ENCODE measurements at regions not wholly inside any gene's neighbourhood (a gene's known extent, or its start where the extent isn't known, plus 50 kb on each side); places are given as distances from the start of the nearest gene placed in this dataset.

DNA sequence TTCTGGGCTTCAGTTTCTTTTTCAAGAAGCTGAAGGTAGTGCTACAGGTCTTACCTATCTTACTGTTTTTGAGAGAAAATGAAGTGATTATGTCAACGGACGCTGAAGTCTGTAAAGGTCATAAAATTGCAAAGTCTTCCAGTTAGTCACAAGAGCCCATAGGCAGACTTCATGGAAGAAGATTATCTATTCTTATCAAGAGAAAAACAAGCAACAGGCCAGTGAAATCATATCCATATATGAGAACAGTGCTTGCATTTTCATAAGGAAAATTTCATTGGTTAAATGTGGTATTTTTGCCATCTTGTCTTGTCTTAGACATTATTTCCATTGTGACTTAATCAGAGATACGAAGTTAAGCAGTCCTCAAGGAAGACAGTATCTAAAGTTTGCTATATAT, 412.7 kb upstream of the SEL1L start:
- ATAC-seq (replicated peaks in 1 of 4) (no peak), DNase-seq (no peak)
- H3K27me3 Mint-ChIP-seq, result no peaks in the 10 kb centered on the region
- Histone ChIP-seq H3K4me3 (ENCODE audit: control insufficient read depth in 1 of 2, extremely low read depth in 1 of 2, low read length in 1 of 2) (no peak overlapping the region), H3K27me3 (replicated peaks in 1 of 2; ENCODE audit: control insufficient read depth in 2 of 2, extremely low read depth in 1 of 2, insufficient read depth in 2 of 2, low read length in 1 of 2) (no peaks in the 10 kb centered on the region), H3K27ac (ENCODE audit: low read length) (no peak overlapping the region), H3K36me3 (ENCODE audit: control insufficient read depth in 2 of 2, extremely low read depth in 1 of 2, insufficient read depth in 1 of 2, low read length in 1 of 2) (no peaks in the 10 kb centered on the region), H3K4me1 (ENCODE audit: control insufficient read depth in 1 of 2, extremely low read depth in 1 of 2, insufficient read depth in 2 of 2, low read length in 2 of 2) (no peaks in the 10 kb centered on the region), H3K9me3 (no peaks in the 10 kb centered on the region)
- H3K9me3 Mint-ChIP-seq, result peaks cover 0 to 11% (median 5%) of the 10 kb centered on the region in 3 donors
- H3K36me3 Mint-ChIP-seq, result no peaks in the 10 kb centered on the region
- H3K4me3 Mint-ChIP-seq, result no peak overlapping the region
- H3K27ac Mint-ChIP-seq, result no peak overlapping the region
- no CpG with 5 or more reads among the region's 3 CpGs for WGBS (ENCODE audit: insufficient coverage)
- POLR2A ChIA-PET, result no interaction called here
- CTCF ChIA-PET, result interaction anchor here in 1 of 2 donors (0.6 kb wide), 1 partner anchor 25 kb away, joined by 3 read pairs; no protein-coding TSS in a partner anchor
- no peaks in the 10 kb centered on the region for H3K4me1 Mint-ChIP-seq

DNA sequence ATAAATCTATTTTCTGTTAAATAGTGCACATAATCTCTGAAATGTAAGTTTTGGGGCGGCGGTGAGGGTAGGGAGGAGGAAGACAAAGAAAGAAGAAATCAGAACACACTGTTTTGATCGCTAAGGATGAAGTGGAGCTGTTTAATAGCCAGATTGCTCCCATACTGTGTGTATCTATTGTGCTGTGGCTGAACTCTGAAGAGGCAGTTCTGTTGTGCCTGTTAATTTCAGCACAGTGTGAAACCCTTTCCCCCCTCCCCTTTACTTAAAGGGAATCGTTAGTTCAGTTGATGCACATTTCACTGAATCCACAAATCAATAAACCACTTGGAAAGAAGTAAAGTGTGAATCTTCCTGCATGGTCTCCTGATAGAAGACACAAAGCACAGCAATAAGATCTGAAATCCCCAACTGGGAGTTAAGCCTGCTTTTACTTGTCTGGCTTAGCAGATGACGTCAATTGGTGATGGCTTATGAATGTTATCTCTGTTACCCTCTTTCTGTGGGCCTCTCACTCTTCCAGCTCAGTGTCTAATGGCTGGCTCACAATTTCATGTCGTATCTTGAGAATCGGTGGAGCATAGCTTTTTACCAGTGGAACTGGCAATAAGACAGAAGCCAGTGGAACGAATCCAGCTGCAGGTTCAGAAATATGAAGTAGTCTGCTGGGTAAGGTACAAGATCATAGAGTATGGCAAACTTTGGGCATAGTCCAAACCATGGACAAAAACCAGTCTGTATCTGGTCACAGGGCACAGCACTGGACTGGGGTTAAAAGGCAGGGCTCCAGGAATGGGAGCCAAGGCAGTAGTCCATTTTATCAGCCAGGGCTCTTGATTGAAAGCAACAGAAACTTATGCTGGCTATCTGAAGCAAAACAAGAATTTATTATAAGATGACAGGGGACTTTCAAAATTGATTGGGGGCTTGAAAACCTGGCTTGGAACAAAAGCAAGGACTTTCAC, 413.5 kb upstream of the SEL1L start:
- ATAC-seq (replicated peaks in 1 of 4) (no peak), DNase-seq (no peak)
- Mint-ChIP-seq H3K36me3 (no peaks in the 10 kb centered on the region), H3K27ac (no peak overlapping the region), H3K9me3 (peaks cover 0 to 10% (median 5%) of the 10 kb centered on the region in 3 donors), H3K27me3 (no peaks in the 10 kb centered on the region), H3K4me3 (no peak overlapping the region), H3K4me1 (no peaks in the 10 kb centered on the region)
- H3K9me3 ChIP-seq, result no peaks in the 10 kb centered on the region
- H3K27ac ChIP-seq (ENCODE audit: low read length), result no peak overlapping the region
- ChIA-PET POLR2A (no interaction called here), CTCF (interaction anchor here in 1 of 2 donors (0.6 kb wide), 1 partner anchor 25 kb away, joined by 3 read pairs; no protein-coding TSS in a partner anchor)
- H3K4me3 ChIP-seq (ENCODE audit: control insufficient read depth in 1 of 2, extremely low read depth in 1 of 2, low read length in 1 of 2), result no peak overlapping the region
- 83% methylated on average over 7 of the region's 8 CpGs for WGBS (ENCODE audit: insufficient coverage)
- H3K4me1 ChIP-seq (ENCODE audit: control insufficient read depth in 1 of 2, extremely low read depth in 1 of 2, insufficient read depth in 2 of 2, low read length in 2 of 2), result no peaks in the 10 kb centered on the region
- no peaks in the 10 kb centered on the region for H3K36me3 ChIP-seq (ENCODE audit: control insufficient read depth in 2 of 2, extremely low read depth in 1 of 2, insufficient read depth in 1 of 2, low read length in 1 of 2)
- no peaks in the 10 kb centered on the region for H3K27me3 ChIP-seq (replicated peaks in 1 of 2; ENCODE audit: control insufficient read depth in 2 of 2, extremely low read depth in 1 of 2, insufficient read depth in 2 of 2, low read length in 1 of 2)

DNA sequence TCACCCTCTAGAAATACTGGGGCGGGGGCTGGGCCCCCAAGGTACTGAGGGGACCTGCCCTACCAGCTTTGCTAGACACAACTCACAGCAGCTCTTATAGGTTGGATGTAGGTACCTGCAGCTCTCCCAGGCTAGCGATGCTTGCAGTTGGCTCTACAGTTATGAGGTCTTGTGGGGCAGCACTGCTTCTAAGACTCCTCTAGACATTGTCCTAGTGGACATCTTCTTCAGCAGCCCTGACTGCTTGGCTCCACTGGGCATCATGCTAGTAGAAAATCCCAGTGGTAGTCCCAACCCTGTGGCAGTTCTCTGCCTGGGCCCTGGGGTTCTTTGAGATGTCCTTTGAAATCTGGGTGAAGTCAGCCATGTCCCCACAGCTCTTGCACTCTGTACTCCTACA, 419.3 kb upstream of the SEL1L start:
- DNase-seq, result no peak
- 100% methylated on average over 1 of the region's 2 CpGs for WGBS (ENCODE audit: insufficient coverage)
- ChIA-PET POLR2A (no interaction called here), CTCF (no interaction called here)
- Mint-ChIP-seq H3K27ac (no peak overlapping the region), H3K4me1 (no peaks in the 10 kb centered on the region), H3K4me3 (no peak overlapping the region), H3K36me3 (no peaks in the 10 kb centered on the region), H3K9me3 (peaks cover 0 to 11% (median 8%) of the 10 kb centered on the region in 3 donors), H3K27me3 (no peaks in the 10 kb centered on the region)
- H3K4me1 ChIP-seq (ENCODE audit: control insufficient read depth in 1 of 2, extremely low read depth in 1 of 2, insufficient read depth in 2 of 2, low read length in 2 of 2), result no peaks in the 10 kb centered on the region
- no peak overlapping the region for H3K4me3 ChIP-seq (ENCODE audit: control insufficient read depth in 1 of 2, extremely low read depth in 1 of 2, low read length in 1 of 2)
- no peaks in the 10 kb centered on the region for H3K27me3 ChIP-seq (replicated peaks in 1 of 2; ENCODE audit: control insufficient read depth in 2 of 2, extremely low read depth in 1 of 2, insufficient read depth in 2 of 2, low read length in 1 of 2)
- no peak for ATAC-seq (replicated peaks in 1 of 4)
- no peaks in the 10 kb centered on the region for H3K9me3 ChIP-seq
- no peak overlapping the region for H3K27ac ChIP-seq (ENCODE audit: low read length)
- no peaks in the 10 kb centered on the region for H3K36me3 ChIP-seq (ENCODE audit: control insufficient read depth in 2 of 2, extremely low read depth in 1 of 2, insufficient read depth in 1 of 2, low read length in 1 of 2)

DNA sequence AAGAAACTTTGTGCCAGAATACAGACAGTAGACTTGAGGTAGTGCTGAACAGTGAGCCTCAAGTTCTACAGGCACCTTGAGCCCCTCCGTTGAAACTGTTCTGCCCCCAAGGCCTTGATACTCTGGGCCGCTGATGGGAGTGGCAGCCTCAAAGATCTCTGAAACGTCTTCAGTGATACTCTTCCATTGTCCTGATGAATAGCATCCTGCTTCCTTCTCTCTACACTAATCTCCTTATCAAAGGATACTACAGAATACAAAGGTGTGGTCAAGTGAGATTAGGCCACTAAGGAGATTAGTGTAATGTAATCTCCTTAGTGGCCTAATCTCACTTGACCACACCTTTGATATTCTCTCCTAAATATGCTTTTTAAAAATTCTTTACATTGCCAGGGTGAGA, 419.8 kb upstream of the SEL1L start:
- H3K27me3 Mint-ChIP-seq, result no peaks in the 10 kb centered on the region
- H3K4me3 ChIP-seq (ENCODE audit: control insufficient read depth in 1 of 2, extremely low read depth in 1 of 2, low read length in 1 of 2), result no peak overlapping the region
- H3K27ac Mint-ChIP-seq, result no peak overlapping the region
- H3K27me3 ChIP-seq (replicated peaks in 1 of 2; ENCODE audit: control insufficient read depth in 2 of 2, extremely low read depth in 1 of 2, insufficient read depth in 2 of 2, low read length in 1 of 2), result no peaks in the 10 kb centered on the region
- no peaks in the 10 kb centered on the region for H3K4me1 ChIP-seq (ENCODE audit: control insufficient read depth in 1 of 2, extremely low read depth in 1 of 2, insufficient read depth in 2 of 2, low read length in 2 of 2)
- POLR2A ChIA-PET, result no interaction called here
- H3K4me3 Mint-ChIP-seq, result no peak overlapping the region
- WGBS (ENCODE audit: insufficient coverage), result no CpG with 5 or more reads among the region's 3 CpGs
- no peak overlapping the region for H3K27ac ChIP-seq (ENCODE audit: low read length)
- no peaks in the 10 kb centered on the region for H3K4me1 Mint-ChIP-seq
- DNase-seq (no peak), ATAC-seq (replicated peaks in 1 of 4) (no peak)
- H3K9me3 ChIP-seq, result no peaks in the 10 kb centered on the region
- H3K36me3 Mint-ChIP-seq, result no peaks in the 10 kb centered on the region
- H3K36me3 ChIP-seq (ENCODE audit: control insufficient read depth in 2 of 2, extremely low read depth in 1 of 2, insufficient read depth in 1 of 2, low read length in 1 of 2), result no peaks in the 10 kb centered on the region
- CTCF ChIA-PET, result no interaction called here
- peaks cover 0 to 11% (median 8%) of the 10 kb centered on the region in 3 donors for H3K9me3 Mint-ChIP-seq

DNA sequence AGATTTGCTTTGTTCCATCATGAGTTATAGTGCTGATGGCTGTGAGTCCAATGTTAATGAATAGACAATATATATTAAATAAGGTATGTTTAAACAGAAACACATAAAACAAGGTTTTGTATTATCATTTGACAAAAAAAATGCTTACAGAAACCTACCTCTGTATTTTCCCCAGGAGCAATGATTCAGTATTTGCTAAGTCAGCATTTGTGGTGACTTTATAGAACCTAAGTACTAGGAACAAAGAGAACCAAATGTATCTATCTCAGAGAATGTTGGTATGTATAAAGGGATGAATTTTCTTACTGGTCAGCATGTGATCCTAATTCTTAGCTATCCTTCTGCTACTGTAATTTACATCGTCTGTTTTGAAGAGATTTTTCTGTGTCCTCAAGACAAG, 421.5 kb upstream of the SEL1L start:
- no CpG with 5 or more reads among the region's 1 CpG for WGBS (ENCODE audit: insufficient coverage)
- DNase-seq (no peak), ATAC-seq (replicated peaks in 1 of 4) (no peak)
- no peaks in the 10 kb centered on the region for H3K4me1 Mint-ChIP-seq
- H3K36me3 Mint-ChIP-seq, result no peaks in the 10 kb centered on the region
- no peak overlapping the region for H3K27ac ChIP-seq (ENCODE audit: low read length)
- H3K4me1 ChIP-seq (ENCODE audit: control insufficient read depth in 1 of 2, extremely low read depth in 1 of 2, insufficient read depth in 2 of 2, low read length in 2 of 2), result no peaks in the 10 kb centered on the region
- H3K36me3 ChIP-seq (ENCODE audit: control insufficient read depth in 2 of 2, extremely low read depth in 1 of 2, insufficient read depth in 1 of 2, low read length in 1 of 2), result no peaks in the 10 kb centered on the region
- no peaks in the 10 kb centered on the region for H3K27me3 Mint-ChIP-seq
- H3K4me3 Mint-ChIP-seq, result no peak overlapping the region
- CTCF ChIA-PET, result no interaction called here
- POLR2A ChIA-PET, result no interaction called here
- H3K9me3 ChIP-seq, result no peaks in the 10 kb centered on the region
- no peak overlapping the region for H3K4me3 ChIP-seq (ENCODE audit: control insufficient read depth in 1 of 2, extremely low read depth in 1 of 2, low read length in 1 of 2)
- peaks cover 0 to 15% (median 8%) of the 10 kb centered on the region in 3 donors for H3K9me3 Mint-ChIP-seq
- no peak overlapping the region for H3K27ac Mint-ChIP-seq
- no peaks in the 10 kb centered on the region for H3K27me3 ChIP-seq (replicated peaks in 1 of 2; ENCODE audit: control insufficient read depth in 2 of 2, extremely low read depth in 1 of 2, insufficient read depth in 2 of 2, low read length in 1 of 2)

DNA sequence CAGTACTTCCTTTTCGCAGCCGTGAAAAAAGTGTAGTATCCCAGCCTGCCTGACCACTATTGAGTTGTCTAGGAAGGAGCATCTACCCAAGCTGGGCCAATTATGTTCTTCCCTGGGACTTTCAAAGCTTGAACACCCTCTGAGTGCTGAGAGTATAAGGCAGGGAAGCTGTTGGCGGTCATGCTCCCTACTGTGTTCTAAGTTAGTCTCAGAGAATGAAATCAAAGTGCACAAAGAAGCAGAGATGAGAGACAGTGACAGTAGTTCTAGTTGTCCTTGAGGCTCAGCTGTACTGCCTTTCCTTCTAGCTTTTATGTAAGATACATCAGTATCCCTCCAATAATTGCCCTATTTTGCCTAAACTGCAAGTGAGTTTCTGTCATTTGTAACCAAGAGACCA, 427.1 kb upstream of the SEL1L start:
- no peak for ATAC-seq (replicated peaks in 1 of 4)
- POLR2A ChIA-PET, result interaction anchor here in 1 of 2 donors (0.6 to 0.7 kb wide), 2 partner anchors 37 to 298 kb away, joined by 3 to 5 read pairs; no protein-coding TSS in a partner anchor
- no peaks in the 10 kb centered on the region for H3K4me1 ChIP-seq (ENCODE audit: control insufficient read depth in 1 of 2, extremely low read depth in 1 of 2, insufficient read depth in 2 of 2, low read length in 2 of 2)

More for the DNA sequence above, 427.1 kb upstream of the SEL1L start:
- no peaks in the 10 kb centered on the region for H3K27me3 ChIP-seq (replicated peaks in 1 of 2; ENCODE audit: control insufficient read depth in 2 of 2, extremely low read depth in 1 of 2, insufficient read depth in 2 of 2, low read length in 1 of 2)
- no peak overlapping the region for H3K27ac ChIP-seq (ENCODE audit: low read length)
- WGBS (ENCODE audit: insufficient coverage), result 40% methylated on average over 1 of the region's 3 CpGs
- Mint-ChIP-seq H3K9me3 (peaks cover 0 to 6% (median 4%) of the 10 kb centered on the region in 3 donors), H3K27me3 (no peaks in the 10 kb centered on the region), H3K27ac (no peak overlapping the region), H3K4me3 (no peak overlapping the region), H3K4me1 (no peaks in the 10 kb centered on the region), H3K36me3 (no peaks in the 10 kb centered on the region)
- no peak overlapping the region for H3K4me3 ChIP-seq (ENCODE audit: control insufficient read depth in 1 of 2, extremely low read depth in 1 of 2, low read length in 1 of 2)
- DNase-seq, result no peak
- CTCF ChIA-PET, result no interaction called here
- H3K9me3 ChIP-seq, result no peaks in the 10 kb centered on the region
- no peaks in the 10 kb centered on the region for H3K36me3 ChIP-seq (ENCODE audit: control insufficient read depth in 2 of 2, extremely low read depth in 1 of 2, insufficient read depth in 1 of 2, low read length in 1 of 2)
